ENCODE measurements at regions not wholly inside any gene's neighbourhood (a gene's known extent, or its start where the extent isn't known, plus 50 kb on each side); places are given as distances from the start of the nearest gene placed in this dataset.

- DNase-seq (ENCODE audit: low spot score): no peak
- Mint-ChIP-seq H3K4me1 (ENCODE audit: low read depth) (no peaks in the 10 kb centered on the region), H3K9me3 (ENCODE audit: low read depth) (no peaks in the 10 kb centered on the region), H3K4me3 (ENCODE audit: unreplicated experiment) (no peak overlapping the region), H3K27ac (ENCODE audit: unreplicated experiment) (no peak overlapping the region), H3K27me3 (ENCODE audit: low read depth) (no peaks in the 10 kb centered on the region), H3K36me3 (ENCODE audit: low read depth) (no peaks in the 10 kb centered on the region)
- no peak for TF ChIP-seq CTCF (IDR thresholded peaks at IDR 0.05)
Measured at GRCh38 chr13:107665926-107666458, 549.3 kb downstream of the LIG4 start.

DNA sequence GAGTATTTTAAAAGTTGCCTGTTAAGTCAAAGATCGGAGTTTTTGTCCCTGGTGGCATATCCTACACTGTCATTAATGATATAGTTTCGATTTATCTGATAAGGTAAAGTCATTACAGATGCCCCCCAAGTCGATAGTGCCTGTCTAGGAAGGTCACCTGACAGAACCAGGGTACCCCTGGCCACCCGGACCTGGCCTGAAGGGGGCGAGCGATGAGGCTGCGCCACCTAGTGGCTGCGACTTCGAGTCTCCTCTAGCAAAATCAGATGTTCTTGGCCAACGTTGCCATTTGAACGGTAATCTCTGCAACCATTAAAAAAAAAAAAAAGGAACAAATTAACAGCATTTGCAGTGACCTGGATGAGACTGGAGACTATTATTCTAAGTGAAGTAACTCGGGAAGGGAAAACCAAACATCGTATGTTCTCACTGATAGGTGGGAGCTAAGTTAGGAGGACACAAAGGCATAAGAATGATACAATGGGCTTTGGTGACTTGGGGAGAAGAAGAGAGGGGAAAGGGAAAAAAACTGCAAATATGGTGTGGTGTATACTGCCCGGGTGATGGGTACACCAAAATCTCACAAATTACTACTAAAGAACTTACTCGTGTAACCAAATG lies 565.1 kb downstream of the LIG4 start:
- Mint-ChIP-seq H3K36me3 (ENCODE audit: low read depth) (no peaks in the 10 kb centered on the region), H3K27me3 (ENCODE audit: low read depth) (peaks cover 4% of the 10 kb centered on the region), H3K4me3 (ENCODE audit: unreplicated experiment) (no peak overlapping the region), H3K9me3 (ENCODE audit: low read depth) (peaks cover 1% of the 10 kb centered on the region), H3K4me1 (ENCODE audit: low read depth) (peaks cover 5% of the 10 kb centered on the region), H3K27ac (ENCODE audit: unreplicated experiment) (no peak overlapping the region)
- TF ChIP-seq CTCF (IDR thresholded peaks at IDR 0.05): peak; percentile 88
- DNase-seq (ENCODE audit: low spot score): no peak

DNA sequence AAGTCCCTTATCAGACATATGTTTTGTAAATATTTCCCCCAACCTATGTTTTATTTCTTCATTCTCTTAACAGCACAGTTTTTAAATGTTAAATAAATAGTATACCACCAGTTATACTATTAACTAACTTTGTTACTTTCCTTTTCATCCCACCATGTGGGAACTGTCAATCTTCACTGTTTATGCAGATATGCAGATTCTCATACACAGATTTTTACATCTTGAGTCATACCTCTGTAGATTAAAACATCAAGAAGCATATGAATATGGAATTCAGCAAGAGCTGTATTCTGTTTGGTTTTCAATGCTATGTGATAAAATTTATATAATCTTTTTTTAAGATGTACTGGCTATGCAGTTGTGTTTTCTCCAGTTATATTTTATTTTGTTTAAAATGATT lies 566.3 kb downstream of the LIG4 start:
- H3K36me3 Mint-ChIP-seq (ENCODE audit: low read depth): no peaks in the 10 kb centered on the region
- TF ChIP-seq CTCF (IDR thresholded peaks at IDR 0.05): no peak
- H3K4me3 Mint-ChIP-seq (ENCODE audit: unreplicated experiment): no peak overlapping the region
- no peak for DNase-seq (ENCODE audit: low spot score)
- H3K27me3 Mint-ChIP-seq (ENCODE audit: low read depth): peaks cover 4% of the 10 kb centered on the region
- H3K4me1 Mint-ChIP-seq (ENCODE audit: low read depth): peaks cover 5% of the 10 kb centered on the region
- H3K27ac Mint-ChIP-seq (ENCODE audit: unreplicated experiment): no peak overlapping the region
- no peaks in the 10 kb centered on the region for H3K9me3 Mint-ChIP-seq (ENCODE audit: low read depth)

DNA sequence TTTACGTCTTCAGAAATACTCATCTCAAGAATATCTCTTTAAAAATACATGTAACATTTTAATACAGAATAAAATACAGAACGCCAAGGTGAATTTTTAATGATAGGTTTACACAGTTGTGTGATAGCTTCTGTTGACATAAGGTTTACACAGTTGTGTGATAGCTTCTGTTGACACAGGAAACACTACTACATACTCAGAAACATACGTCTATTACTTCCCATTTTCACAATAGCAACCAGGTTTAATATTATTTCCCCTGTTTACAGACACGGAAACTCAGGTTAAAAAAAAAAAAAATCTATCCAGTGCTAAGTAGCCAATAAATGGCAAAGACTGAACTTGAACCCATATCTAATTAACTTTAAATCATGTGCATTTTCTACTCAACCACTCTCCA lies 571.2 kb downstream of the LIG4 start:
- TF ChIP-seq CTCF (IDR thresholded peaks at IDR 0.05): no peak
- no peaks in the 10 kb centered on the region for H3K36me3 Mint-ChIP-seq (ENCODE audit: low read depth)

DNA sequence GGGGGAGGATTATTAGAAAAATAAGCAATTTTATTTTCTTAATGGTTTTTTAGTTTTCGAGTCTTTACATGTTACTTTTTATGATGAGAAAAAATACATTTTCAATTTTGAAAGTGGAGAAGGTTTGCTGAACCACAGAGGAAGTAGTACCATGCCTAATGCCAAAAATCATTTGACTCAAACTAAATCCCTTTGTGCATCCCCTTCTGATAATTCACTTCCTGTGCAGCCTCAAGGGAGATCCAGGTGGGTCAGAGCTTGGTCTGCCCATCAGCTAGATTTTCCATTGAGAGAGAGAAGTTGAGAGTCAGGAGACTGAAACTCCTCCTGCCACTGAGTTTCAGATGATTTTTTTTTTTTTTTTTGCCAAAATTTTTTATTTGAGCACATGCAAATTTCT lies 571.7 kb downstream of the LIG4 start:
- TF ChIP-seq CTCF (IDR thresholded peaks at IDR 0.05): no peak
- Mint-ChIP-seq H3K4me1 (ENCODE audit: low read depth) (no peaks in the 10 kb centered on the region), H3K4me3 (ENCODE audit: unreplicated experiment) (no peak overlapping the region), H3K27ac (ENCODE audit: unreplicated experiment) (no peak overlapping the region), H3K36me3 (ENCODE audit: low read depth) (no peaks in the 10 kb centered on the region), H3K27me3 (ENCODE audit: low read depth) (peaks cover under 1% of the 10 kb centered on the region), H3K9me3 (ENCODE audit: low read depth) (no peaks in the 10 kb centered on the region)
- DNase-seq (ENCODE audit: low spot score): no peak

More for the DNA sequence above, 571.2 kb downstream of the LIG4 start:
- Mint-ChIP-seq H3K27me3 (ENCODE audit: low read depth) (peaks cover 2% of the 10 kb centered on the region), H3K27ac (ENCODE audit: unreplicated experiment) (no peak overlapping the region), H3K4me3 (ENCODE audit: unreplicated experiment) (no peak overlapping the region), H3K9me3 (ENCODE audit: low read depth) (no peaks in the 10 kb centered on the region), H3K4me1 (ENCODE audit: low read depth) (no peaks in the 10 kb centered on the region)
- no peak for DNase-seq (ENCODE audit: low spot score)

Data from chondrocyte (in vitro differentiated cells).